Tibial nerve (tissue), 4 donors: ENCODE measurements at regions not wholly inside any gene's neighbourhood (a gene's known extent, or its start where the extent isn't known, plus 50 kb on each side); places are given as distances from the start of the nearest gene placed in this dataset.

Source experiments
- DNase-seq, 2 donors: peaks; one replicate each; pipeline ENCODE4 v3.0.0-alpha.2; 2019; ENCODE audit warnings: low spot score in 2 of 2
- H3K27ac ChIP-seq, 4 donors: fragments of 200-600 bp; sonication (generic) in 3 of 4; one replicate each; pipeline ENCODE4 v1.5.1; 2017 to 2019; ENCODE audit warnings: mild to moderate bottlenecking in 1 of 4
- H3K27me3 ChIP-seq, 2 donors: fragments of 200-600 bp; sonication (generic) in 1 of 2; one replicate each; pipeline versions ENCODE4 v1.5.1 to v1.6.0; 2017 to 2019
- H3K36me3 ChIP-seq, 3 donors: fragments of 200-600 bp; sonication (generic); one replicate each; pipeline ENCODE4 v1.5.1; 2018 to 2019
- H3K4me1 ChIP-seq, 4 donors: fragments of 200-600 bp; sonication (generic) in 3 of 4; one replicate each; pipeline ENCODE4 v1.5.1; 2017 to 2019
- H3K4me3 ChIP-seq, 4 donors: fragments of 200-600 bp; sonication (generic) in 3 of 4; one replicate each; pipeline ENCODE4 v1.5.1; 2017 to 2019; ENCODE audit warnings: mild to moderate bottlenecking in 1 of 4, moderate library complexity in 1 of 4
- H3K9me3 ChIP-seq, 4 donors: fragments of 200-600 bp; sonication (generic) in 3 of 4; one replicate each; pipeline ENCODE4 v1.5.1; 2017 to 2019
- CTCF ChIP-seq, 5 experiments: fragments of 200-600 bp in 3 of 5; fragments of 450-650 bp in 2 of 5; sonication (generic) in 3 of 5; IDR thresholded peaks; one replicate each; pipeline ENCODE4 v1.5.1; 2016 to 2019; ENCODE audit warnings: antibody characterized with exemption in 5 of 5, mild to moderate bottlenecking in 3 of 5, moderate library complexity in 2 of 5
- EP300 ChIP-seq, 2 donors: sonication (generic); formaldehyde crosslinking; IDR thresholded peaks; one replicate each; pipeline ENCODE4 v1.6.1; 2017; ENCODE audit warnings: antibody characterized with exemption in 2 of 2, mild to moderate bottlenecking in 1 of 2
- POLR2A ChIP-seq, 2 donors: fragments of 450-650 bp; IDR thresholded peaks; one replicate each; pipeline ENCODE4 v1.6.1; 2017; ENCODE audit warnings: antibody characterized with exemption in 2 of 2, mild to moderate bottlenecking in 2 of 2, moderate library complexity in 2 of 2
- WGBS, 2 donors: methylation state at CpG; one replicate each; pipeline ENCODE4 v1.1.5; 2018; 5-methylcytosine and 5-hydroxymethylcytosine counted together

DNA sequence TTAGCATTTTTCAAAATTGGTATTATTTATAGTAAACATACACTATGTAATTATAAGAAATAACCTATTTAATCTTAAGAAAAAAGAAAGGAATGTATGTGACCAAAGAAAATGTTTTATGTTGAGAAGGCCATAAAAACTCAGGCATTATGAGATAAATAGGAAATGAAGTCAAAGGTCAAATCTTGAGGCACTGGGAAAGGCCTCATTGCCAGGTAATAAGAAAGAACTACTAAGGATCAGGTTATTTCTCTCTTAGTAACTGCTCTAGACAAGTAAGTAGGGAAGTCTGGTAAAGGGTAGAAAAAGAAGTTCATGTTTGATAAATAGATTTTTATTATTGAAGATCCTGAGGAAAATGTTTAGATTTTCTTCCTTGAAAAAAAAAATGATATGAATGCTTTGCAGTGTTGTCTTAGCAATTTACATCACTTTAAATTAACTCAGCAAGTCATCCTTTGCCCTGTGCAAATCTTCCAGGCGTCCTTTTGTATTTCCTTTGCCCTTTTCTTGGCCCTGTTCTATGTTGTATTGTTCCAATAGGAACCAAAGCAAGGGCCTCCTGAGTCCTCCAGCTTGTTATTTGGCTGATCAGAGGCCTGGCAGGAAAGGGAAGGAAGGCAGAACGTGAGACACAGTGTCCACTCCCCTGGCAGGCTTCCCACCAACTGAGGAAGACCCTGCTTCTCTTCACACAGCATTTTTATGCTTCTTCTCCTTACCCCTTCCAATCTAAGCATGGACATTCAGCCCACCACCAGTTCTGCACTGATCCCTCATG lies 260.4 kb upstream of the MIR17HG start:
- no peak for DNase-seq
- no peaks in the 10 kb centered on the region for H3K27me3 ChIP-seq
- H3K4me3 ChIP-seq: no peak overlapping the region
- H3K36me3 ChIP-seq: no peaks in the 10 kb centered on the region
- no peaks in the 10 kb centered on the region for H3K9me3 ChIP-seq
- TF ChIP-seq EP300 (IDR thresholded peaks at IDR 0.05) (no peak), CTCF (IDR thresholded peaks at IDR 0.05) (no peak), POLR2A (IDR thresholded peaks at IDR 0.05) (no peak)
- 29 to 35% methylated on average over 2 of the region's 2 CpGs for WGBS, 2 donors
- H3K27ac ChIP-seq: no peak overlapping the region
- peaks cover 0 to 4% (median 0%) of the 10 kb centered on the region in 4 donors for H3K4me1 ChIP-seq

DNA sequence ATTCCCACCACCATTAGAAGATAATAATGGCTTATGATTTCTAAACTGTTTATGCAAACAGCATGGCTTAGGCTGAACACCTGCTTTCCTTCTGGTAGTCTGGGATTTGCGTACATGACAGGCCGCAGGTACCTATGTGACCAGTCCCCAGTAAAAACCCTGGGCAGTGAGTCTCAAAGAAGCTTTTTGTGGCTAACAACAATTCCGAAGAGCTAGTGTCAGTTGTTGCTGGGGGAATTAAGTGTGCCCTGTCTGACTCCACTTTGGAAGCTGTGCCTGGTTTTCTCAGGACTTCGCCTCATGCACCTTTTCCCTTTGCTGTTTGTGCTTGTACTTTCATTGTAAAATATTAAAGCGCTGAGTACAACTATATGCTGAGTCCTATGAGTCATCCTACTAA lies 250.2 kb upstream of the MIR17HG start:
- Histone ChIP-seq H3K27ac (no peak overlapping the region), H3K9me3 (no peaks in the 10 kb centered on the region), H3K4me1 (no peaks in the 10 kb centered on the region), H3K27me3 (no peaks in the 10 kb centered on the region), H3K36me3 (no peaks in the 10 kb centered on the region), H3K4me3 (no peak overlapping the region)
- no peak for TF ChIP-seq POLR2A (IDR thresholded peaks at IDR 0.05)
- TF ChIP-seq CTCF (IDR thresholded peaks at IDR 0.05): no peak
- no peak for TF ChIP-seq EP300 (IDR thresholded peaks at IDR 0.05)
- 87 to 91% methylated on average over 5 of the region's 5 CpGs for WGBS, 2 donors
- no peak for DNase-seq

DNA sequence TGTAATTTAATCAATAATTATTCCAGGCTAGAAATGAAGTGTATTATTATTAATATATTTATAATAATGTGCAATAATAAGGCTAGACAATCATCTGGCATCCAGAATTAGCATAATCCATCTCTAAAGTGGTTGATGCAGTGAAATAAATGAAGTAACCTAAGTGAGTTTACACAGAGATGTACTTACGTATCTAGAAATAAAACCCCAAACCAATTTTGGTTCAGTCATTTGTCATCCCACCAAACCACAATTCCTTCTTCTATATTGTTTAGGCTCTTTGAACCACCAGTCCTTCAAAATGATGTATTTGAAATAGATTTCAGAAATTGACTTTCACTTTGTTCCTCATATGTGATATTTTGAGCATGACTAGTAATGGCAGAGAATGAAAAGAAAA lies 247.6 kb upstream of the MIR17HG start:
- TF ChIP-seq EP300 (IDR thresholded peaks at IDR 0.05) (no peak), CTCF (IDR thresholded peaks at IDR 0.05) (no peak), POLR2A (IDR thresholded peaks at IDR 0.05) (no peak)
- Histone ChIP-seq H3K9me3 (no peaks in the 10 kb centered on the region), H3K27me3 (no peaks in the 10 kb centered on the region), H3K4me3 (no peak overlapping the region), H3K36me3 (no peaks in the 10 kb centered on the region), H3K4me1 (no peaks in the 10 kb centered on the region), H3K27ac (no peak overlapping the region)
- no peak for DNase-seq
- WGBS, 2 donors: 85 to 96% methylated on average over 1 of the region's 1 CpG

DNA sequence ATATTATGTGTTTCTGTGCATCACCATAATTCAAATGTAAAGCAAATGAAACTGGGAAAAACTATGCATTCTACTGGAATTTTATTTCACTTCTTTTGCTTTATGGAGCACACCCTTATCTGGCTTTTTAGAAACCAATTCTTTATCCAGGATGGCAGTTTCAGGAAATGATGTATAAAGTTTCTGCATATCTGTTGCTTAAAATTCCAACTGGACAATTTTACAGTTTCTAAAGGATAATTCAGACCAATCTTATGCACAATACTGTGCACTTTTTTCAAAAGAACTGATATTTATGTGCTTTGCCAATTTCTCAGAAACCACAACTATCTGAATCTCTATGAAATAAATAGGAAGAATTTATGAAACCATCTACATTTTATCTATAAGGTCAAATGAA lies 246.5 kb upstream of the MIR17HG start:
- DNase-seq: no peak
- no peaks in the 10 kb centered on the region for H3K27me3 ChIP-seq
- H3K27ac ChIP-seq: no peak overlapping the region
- no peaks in the 10 kb centered on the region for H3K4me1 ChIP-seq
- no peaks in the 10 kb centered on the region for H3K36me3 ChIP-seq
- no peak overlapping the region for H3K4me3 ChIP-seq
- TF ChIP-seq EP300 (IDR thresholded peaks at IDR 0.05) (no peak), POLR2A (IDR thresholded peaks at IDR 0.05) (no peak), CTCF (IDR thresholded peaks at IDR 0.05) (no peak)
- H3K9me3 ChIP-seq: no peaks in the 10 kb centered on the region

GRCh38 chr13:91101381-91101780 lies 246.1 kb upstream of the MIR17HG start:
- no peak for DNase-seq
- no peaks in the 10 kb centered on the region for H3K36me3 ChIP-seq
- H3K27me3 ChIP-seq: no peaks in the 10 kb centered on the region
- no peak overlapping the region for H3K4me3 ChIP-seq
- H3K27ac ChIP-seq: no peak overlapping the region
- H3K4me1 ChIP-seq: no peaks in the 10 kb centered on the region
- H3K9me3 ChIP-seq: no peaks in the 10 kb centered on the region
- TF ChIP-seq POLR2A (IDR thresholded peaks at IDR 0.05): no peak
- TF ChIP-seq CTCF (IDR thresholded peaks at IDR 0.05): no peak
- no peak for TF ChIP-seq EP300 (IDR thresholded peaks at IDR 0.05)
- 22 to 44% methylated on average over 2 of the region's 2 CpGs for WGBS, 2 donors
